ENCODE measurements at regions not wholly inside any gene's neighbourhood (a gene's known extent, or its start where the extent isn't known, plus 50 kb on each side); places are given as distances from the start of the nearest gene placed in this dataset.

DNA sequence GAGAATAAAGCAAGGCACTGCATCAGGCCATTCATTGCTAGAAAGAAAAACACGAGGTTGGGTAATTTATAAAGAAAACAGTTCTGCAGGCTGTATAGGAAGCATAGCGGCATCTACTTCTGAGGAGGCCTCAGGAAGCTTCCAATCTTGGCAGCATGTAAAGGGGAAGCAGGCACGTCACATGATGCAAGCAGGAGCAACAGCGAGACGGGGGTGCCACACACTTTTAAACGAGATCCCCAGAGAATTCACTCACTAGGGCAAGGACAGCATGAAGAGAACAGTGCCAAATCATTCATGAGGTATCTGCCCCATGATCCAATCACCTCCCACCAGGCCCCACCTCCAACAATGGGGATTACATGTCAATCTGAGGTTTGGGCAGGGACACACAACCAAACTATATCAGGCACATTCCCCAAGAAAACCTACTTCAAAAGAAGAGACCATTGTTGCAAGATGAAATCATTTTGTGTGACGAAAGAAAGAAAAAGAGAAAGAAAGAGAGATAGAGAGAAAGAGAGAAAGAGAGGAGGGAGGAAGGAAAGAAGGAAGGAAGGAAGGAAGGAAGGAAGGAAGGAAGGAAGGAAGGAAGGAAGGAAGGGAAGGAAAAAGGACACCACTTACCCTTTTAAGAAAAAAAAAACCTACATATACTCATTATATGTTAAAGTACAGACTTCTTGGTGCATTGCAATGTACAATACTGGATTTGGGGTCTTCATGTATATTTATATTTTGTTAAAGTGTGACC lies 95.9 kb upstream of the PLEKHG1 start:
- H4K20me1 ChIP-seq (replicated peaks in 1 of 2; ENCODE audit: control insufficient read depth in 1 of 2, insufficient read depth in 2 of 2, low read length in 2 of 2) = no peaks in the 10 kb centered on the region
- H3K4me3 ChIP-seq (ENCODE audit: extremely low read depth in 1 of 4, insufficient read depth in 2 of 4, low read depth in 3 of 4, low read length in 4 of 4) = no peak overlapping the region
- no peak overlapping the region for H3K23ac ChIP-seq (ENCODE audit: insufficient read length)
- H3K14ac ChIP-seq (ENCODE audit: insufficient read length) = no peak overlapping the region
- no peak for DNase-seq (ENCODE audit: low read depth in 1 of 2, low spot score in 2 of 2)
- H2AK5ac ChIP-seq (ENCODE audit: low read depth, low read length) = no peak overlapping the region
- ChIA-PET CTCF (ENCODE audit: partially characterized antibody) (interaction anchor here (0.7 kb wide), 1 partner anchor 11 kb away, joined by 3 read pairs; no protein-coding TSS in a partner anchor), POLR2A (ENCODE audit: partially characterized antibody) (no interaction called here)
- TF ChIP-seq CREB1 (IDR thresholded peaks at IDR 0.05) = no peak
- TF ChIP-seq, protein P1, sequence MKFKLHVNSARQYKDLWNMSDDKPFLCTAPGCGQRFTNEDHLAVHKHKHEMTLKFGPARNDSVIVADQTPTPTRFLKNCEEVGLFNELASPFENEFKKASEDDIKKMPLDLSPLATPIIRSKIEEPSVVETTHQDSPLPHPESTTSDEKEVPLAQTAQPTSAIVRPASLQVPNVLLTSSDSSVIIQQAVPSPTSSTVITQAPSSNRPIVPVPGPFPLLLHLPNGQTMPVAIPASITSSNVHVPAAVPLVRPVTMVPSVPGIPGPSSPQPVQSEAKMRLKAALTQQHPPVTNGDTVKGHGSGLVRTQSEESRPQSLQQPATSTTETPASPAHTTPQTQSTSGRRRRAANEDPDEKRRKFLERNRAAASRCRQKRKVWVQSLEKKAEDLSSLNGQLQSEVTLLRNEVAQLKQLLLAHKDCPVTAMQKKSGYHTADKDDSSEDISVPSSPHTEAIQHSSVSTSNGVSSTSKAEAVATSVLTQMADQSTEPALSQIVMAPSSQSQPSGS (IDR thresholded peaks at IDR 0.05; ENCODE audit: low read length) = no peak
- TF ChIP-seq, protein P2, sequence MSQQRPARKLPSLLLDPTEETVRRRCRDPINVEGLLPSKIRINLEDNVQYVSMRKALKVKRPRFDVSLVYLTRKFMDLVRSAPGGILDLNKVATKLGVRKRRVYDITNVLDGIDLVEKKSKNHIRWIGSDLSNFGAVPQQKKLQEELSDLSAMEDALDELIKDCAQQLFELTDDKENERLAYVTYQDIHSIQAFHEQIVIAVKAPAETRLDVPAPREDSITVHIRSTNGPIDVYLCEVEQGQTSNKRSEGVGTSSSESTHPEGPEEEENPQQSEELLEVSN (IDR thresholded peaks at IDR 0.05) = no peak
- no peak overlapping the region for H3K4me2 ChIP-seq (ENCODE audit: insufficient read depth in 1 of 2, low read depth in 2 of 2, low read length in 2 of 2)
- no peaks in the 10 kb centered on the region for H3K27me3 ChIP-seq (replicated peaks in 1 of 4; ENCODE audit: control insufficient read depth in 3 of 4, extremely low read depth in 1 of 4, insufficient read depth in 3 of 4, low read length in 3 of 4)
- no peak overlapping the region for H3K4ac ChIP-seq (replicated peaks; ENCODE audit: insufficient read length, low read depth, low read length)
- H2AFZ ChIP-seq (ENCODE audit: low read length) = peak overlapping the region; percentile 14; the same call in 1 of the 2 replicates
- H3K56ac ChIP-seq (replicated peaks; ENCODE audit: insufficient read length, low read depth, low read length) = no peak overlapping the region
- no peak for FAIRE-seq
- H2BK20ac ChIP-seq (ENCODE audit: low read length) = no peak overlapping the region
- no peak overlapping the region for H2BK15ac ChIP-seq (ENCODE audit: low read length)
- no peak overlapping the region for H3K18ac ChIP-seq (ENCODE audit: extremely low read depth, low read length)
- WGBS, 2 experiments (ENCODE audit: extremely low coverage in 1 of 2, insufficient coverage in 1 of 2, insufficient read length in 1 of 2, insufficient replicate concordance in 2 of 2, low coverage in 1 of 2, low lambda C conversion rate in 2 of 2, missing lambda C conversion rate in 1 of 2) = 84 to 88% methylated on average over 1 to 7 of the region's 7 CpGs
- H2BK12ac ChIP-seq (ENCODE audit: low read depth, low read length) = no peak overlapping the region
- H3K4me1 ChIP-seq (replicated peaks in 1 of 4; ENCODE audit: control insufficient read depth in 3 of 4, insufficient read depth in 4 of 4, low read length in 3 of 4) = no peaks in the 10 kb centered on the region
- no peaks in the 10 kb centered on the region for H3K79me1 ChIP-seq (ENCODE audit: low read depth, low read length)
- no peak overlapping the region for H3K27ac ChIP-seq (ENCODE audit: low read depth, low read length)
- H3K79me2 ChIP-seq (ENCODE audit: control insufficient read depth in 1 of 2, insufficient read depth in 2 of 2, low read length in 2 of 2) = no peaks in the 10 kb centered on the region
- H4K91ac ChIP-seq (replicated peaks; ENCODE audit: insufficient read length, low read length) = no peak overlapping the region
- no peak overlapping the region for H4K8ac ChIP-seq (ENCODE audit: extremely low read depth, insufficient read depth, low read length)
- H3K23me2 ChIP-seq (ENCODE audit: low read depth, low read length) = no peaks in the 10 kb centered on the region; the same call in 1 of the 2 replicates
- H3K9me3 ChIP-seq (ENCODE audit: insufficient read depth in 2 of 2, low read depth in 1 of 2, low read length in 1 of 2) = peaks cover 0 to 5% of the 10 kb centered on the region in 2 experiments; a peak in 1 of 4 replicates
- no peaks in the 10 kb centered on the region for H3K36me3 ChIP-seq (ENCODE audit: control insufficient read depth in 2 of 4, insufficient read depth in 4 of 4, low read length in 3 of 4)
- H2BK120ac ChIP-seq (replicated peaks; ENCODE audit: low read depth, low read length) = no peak overlapping the region
- H2BK5ac ChIP-seq (ENCODE audit: low read depth, low read length) = no peak overlapping the region
- no peak overlapping the region for H4K5ac ChIP-seq (ENCODE audit: insufficient read length, low read depth, low read length)
- H3K9ac ChIP-seq (replicated peaks in 1 of 4; ENCODE audit: extremely low read depth in 1 of 4, low read depth in 3 of 4, low read length in 3 of 4) = no peak overlapping the region

All from H1 (cell line).